Activated B cell treated with CpG ODN at 0.5 μM for 24 hours (primary cell): ENCODE measurements at regions not wholly inside any gene's neighbourhood (a gene's known extent, or its start where the extent isn't known, plus 50 kb on each side); places are given as distances from the start of the nearest gene placed in this dataset.

Experiments
- ATAC-seq: fragments of 200-7000 bp; cut with Tn5 transposase; one replicate; pipeline ENCODE4 v1.10.0; 2021; ENCODE audit warnings: low read depth, mild to moderate bottlenecking, moderate library complexity
- CTCF ChIA-PET: fragments of 350-600 bp; sonication (Branson Sonifier 250); formaldehyde crosslinking; loops from one replicate; lab custom pipeline; 2021; ENCODE audit warnings: antibody characterized with exemption; lab: Charles Lee
- POLR2A ChIA-PET: fragments of 350-600 bp; sonication (Branson Sonifier 250); formaldehyde crosslinking; loops from one replicate; lab custom pipeline; 2021; ENCODE audit warnings: antibody characterized with exemption; lab: Charles Lee
- DNase-seq: peaks from one replicate; pipeline ENCODE4 v3.0.0; 2022
- H3K27ac Mint-ChIP-seq: one replicate; pipeline ENCODE4 v1.8.0; 2020; ENCODE audit warnings: mixed read lengths
- H3K27me3 Mint-ChIP-seq: one replicate; pipeline ENCODE4 v1.8.0; 2021; ENCODE audit warnings: mixed read lengths
- H3K36me3 Mint-ChIP-seq: one replicate; pipeline ENCODE4 v1.8.0; 2021; ENCODE audit warnings: low read depth, mixed read lengths
- H3K4me1 Mint-ChIP-seq: one replicate; pipeline ENCODE4 v1.8.0; 2021; ENCODE audit warnings: mixed read lengths
- H3K4me3 Mint-ChIP-seq: one replicate; pipeline ENCODE4 v1.8.0; 2020; ENCODE audit warnings: mild to moderate bottlenecking, mixed read lengths
- H3K9me3 Mint-ChIP-seq: one replicate; pipeline ENCODE4 v1.8.0; 2020; ENCODE audit warnings: mixed read lengths
- CTCF ChIP-seq: fragments of 200-600 bp; IDR thresholded peaks from one replicate; pipeline ENCODE4 v1.8.0; 2022; ENCODE audit warnings: antibody characterized with exemption, mild to moderate bottlenecking
- intact Hi-C: fragments of 100-400 bp; cut with micrococcal nuclease; formaldehyde crosslinking; loops from one replicate; pipeline ENCODE4 v1.15.1; 2024

GRCh38 chr2:78538322-78538721 lies 487.2 kb upstream of the REG3G start:
- Mint-ChIP-seq H3K27ac (no peak overlapping the region), H3K9me3 (peaks cover 12% of the 10 kb centered on the region), H3K36me3 (no peaks in the 10 kb centered on the region), H3K27me3 (no peaks in the 10 kb centered on the region), H3K4me3 (no peak overlapping the region), H3K4me1 (no peaks in the 10 kb centered on the region)
- DNase-seq, result no peak
- ChIA-PET CTCF (no interaction called here), POLR2A (no interaction called here)
- intact Hi-C loops, result no loop called here
- TF ChIP-seq CTCF, result no peak
- ATAC-seq, result no peak

GRCh38 chr2:78540255-78540654 lies 485.2 kb upstream of the REG3G start:
- ChIA-PET POLR2A (no interaction called here), CTCF (no interaction called here)
- no peaks in the 10 kb centered on the region for H3K4me1 Mint-ChIP-seq

GRCh38 chr2:78541088-78541450 lies 484.4 kb upstream of the REG3G start:
- CTCF ChIA-PET, result no interaction called here
- intact Hi-C loops, result no loop called here
- Mint-ChIP-seq H3K9me3 (peaks cover 12% of the 10 kb centered on the region), H3K4me1 (no peaks in the 10 kb centered on the region), H3K27ac (no peak overlapping the region), H3K36me3 (no peaks in the 10 kb centered on the region), H3K4me3 (no peak overlapping the region), H3K27me3 (no peaks in the 10 kb centered on the region)
- TF ChIP-seq CTCF, result no peak
- DNase-seq (no peak), ATAC-seq (no peak)
- POLR2A ChIA-PET, result no interaction called here

More at GRCh38 chr2:78540255-78540654, 485.2 kb upstream of the REG3G start:
- no peaks in the 10 kb centered on the region for H3K27me3 Mint-ChIP-seq
- H3K4me3 Mint-ChIP-seq, result no peak overlapping the region
- no peak overlapping the region for H3K27ac Mint-ChIP-seq
- intact Hi-C loops, result no loop called here
- H3K9me3 Mint-ChIP-seq, result peaks cover 12% of the 10 kb centered on the region
- no peak for DNase-seq
- TF ChIP-seq CTCF, result no peak
- no peaks in the 10 kb centered on the region for H3K36me3 Mint-ChIP-seq
- ATAC-seq, result no peak

GRCh38 chr2:78541451-78542267 lies 483.8 kb upstream of the REG3G start:
- Mint-ChIP-seq H3K36me3 (no peaks in the 10 kb centered on the region), H3K27ac (no peak overlapping the region), H3K4me3 (no peak overlapping the region), H3K9me3 (peaks cover 12% of the 10 kb centered on the region), H3K27me3 (no peaks in the 10 kb centered on the region), H3K4me1 (no peaks in the 10 kb centered on the region)
- ChIA-PET POLR2A (no interaction called here), CTCF (no interaction called here)
- no peak for TF ChIP-seq CTCF
- intact Hi-C loops, result no loop called here
- no peak for DNase-seq
- ATAC-seq, result no peak

GRCh38 chr2:78546843-78547242 lies 478.7 kb upstream of the REG3G start:
- H3K36me3 Mint-ChIP-seq, result no peaks in the 10 kb centered on the region
- ChIA-PET CTCF (no interaction called here), POLR2A (no interaction called here)
- no peaks in the 10 kb centered on the region for H3K4me1 Mint-ChIP-seq
- DNase-seq (no peak), ATAC-seq (no peak)
- H3K27me3 Mint-ChIP-seq, result no peaks in the 10 kb centered on the region
- peaks cover 13% of the 10 kb centered on the region for H3K9me3 Mint-ChIP-seq
- TF ChIP-seq CTCF, result no peak
- intact Hi-C loops, result no loop called here
- H3K27ac Mint-ChIP-seq, result no peak overlapping the region
- no peak overlapping the region for H3K4me3 Mint-ChIP-seq
